Fibroblast of lung (primary cell): ENCODE measurements at regions not wholly inside any gene's neighbourhood (a gene's known extent, or its start where the extent isn't known, plus 50 kb on each side); places are given as distances from the start of the nearest gene placed in this dataset.

Experiments used
- EZH2 ChIP-seq: IDR thresholded peaks from 2 replicates; pipeline ENCODE4 v1.5.1; 2012; ENCODE audit warnings: low read length, control low read depth, mild to moderate bottlenecking; ENCODE audit errors: missing control alignments
- TF ChIP-seq, protein P1 (sequence below), 2 donors: IDR thresholded peaks in 1 of 2; conservative IDR thresholded peaks in 1 of 2; 1 replicate in 1 of 2; 2 replicates in 1 of 2; pipeline ENCODE4 v1.5.1; 2011 to 2012; ENCODE audit warnings: low read length in 2 of 2, control low read depth in 1 of 2, inconsistent platforms in 1 of 2, low read depth in 1 of 2, mild to moderate bottlenecking in 1 of 2

DNA sequence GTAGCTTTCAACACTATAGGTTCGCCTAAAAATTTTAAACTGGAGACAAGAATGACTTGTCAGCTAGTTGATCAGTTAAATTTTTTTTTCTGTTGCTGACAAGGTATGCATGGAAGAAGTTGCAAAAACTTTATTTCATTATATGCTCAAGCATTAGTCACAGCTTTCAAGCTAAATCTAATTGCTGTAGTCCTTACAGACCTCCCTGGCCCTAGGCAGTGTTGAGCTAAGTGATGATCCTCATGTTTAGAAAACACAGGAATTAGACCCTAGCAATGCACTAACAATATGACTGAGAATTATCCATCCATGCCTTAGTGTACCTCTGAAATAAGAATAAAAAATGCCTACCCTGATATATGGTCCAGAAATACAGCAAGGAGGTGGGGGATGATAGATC, 253.4 kb downstream of the SP3 start:
- TF ChIP-seq, protein P1, sequence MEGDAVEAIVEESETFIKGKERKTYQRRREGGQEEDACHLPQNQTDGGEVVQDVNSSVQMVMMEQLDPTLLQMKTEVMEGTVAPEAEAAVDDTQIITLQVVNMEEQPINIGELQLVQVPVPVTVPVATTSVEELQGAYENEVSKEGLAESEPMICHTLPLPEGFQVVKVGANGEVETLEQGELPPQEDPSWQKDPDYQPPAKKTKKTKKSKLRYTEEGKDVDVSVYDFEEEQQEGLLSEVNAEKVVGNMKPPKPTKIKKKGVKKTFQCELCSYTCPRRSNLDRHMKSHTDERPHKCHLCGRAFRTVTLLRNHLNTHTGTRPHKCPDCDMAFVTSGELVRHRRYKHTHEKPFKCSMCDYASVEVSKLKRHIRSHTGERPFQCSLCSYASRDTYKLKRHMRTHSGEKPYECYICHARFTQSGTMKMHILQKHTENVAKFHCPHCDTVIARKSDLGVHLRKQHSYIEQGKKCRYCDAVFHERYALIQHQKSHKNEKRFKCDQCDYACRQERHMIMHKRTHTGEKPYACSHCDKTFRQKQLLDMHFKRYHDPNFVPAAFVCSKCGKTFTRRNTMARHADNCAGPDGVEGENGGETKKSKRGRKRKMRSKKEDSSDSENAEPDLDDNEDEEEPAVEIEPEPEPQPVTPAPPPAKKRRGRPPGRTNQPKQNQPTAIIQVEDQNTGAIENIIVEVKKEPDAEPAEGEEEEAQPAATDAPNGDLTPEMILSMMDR (conservative IDR thresholded peaks at IDR 0.05 in 1 of 2, IDR thresholded peaks at IDR 0.05 in 1 of 2; ENCODE audit: low read depth in 1 of 2, low read length in 2 of 2): no peak
- no peak for TF ChIP-seq EZH2
